ENCODE measurements at regions not wholly inside any gene's neighbourhood (a gene's known extent, or its start where the extent isn't known, plus 50 kb on each side); places are given as distances from the start of the nearest gene placed in this dataset.

- in situ Hi-C loops (cut with HindIII; ENCODE audit: low sequenced_read_pairs), result no loop called here
- no peak for TF ChIP-seq CTCF (IDR thresholded peaks at IDR 0.05; ENCODE audit: low read depth, low read length)
- H3K4me3 ChIP-seq (ENCODE audit: low read depth, low read length), result no peak overlapping the region
- no peak for DNase-seq (ENCODE audit: low read depth, low spot score)
Observed at GRCh38 chr16:26344976-26345375, 653.2 kb downstream of the HS3ST4 start.

GRCh38 chr16:26345966-26346365 is 654.2 kb downstream of the HS3ST4 start:
- DNase-seq (ENCODE audit: low read depth, low spot score), result no peak
- no peak overlapping the region for H3K4me3 ChIP-seq (ENCODE audit: low read depth, low read length)
- in situ Hi-C loops (cut with HindIII; ENCODE audit: low sequenced_read_pairs), result no loop called here
- TF ChIP-seq CTCF (IDR thresholded peaks at IDR 0.05; ENCODE audit: low read depth, low read length), result no peak

GRCh38 chr16:26348095-26348494 is 656.3 kb downstream of the HS3ST4 start:
- in situ Hi-C loops (cut with HindIII; ENCODE audit: low sequenced_read_pairs), result no loop called here
- H3K4me3 ChIP-seq (ENCODE audit: low read depth, low read length), result no peak overlapping the region
- no peak for TF ChIP-seq CTCF (IDR thresholded peaks at IDR 0.05; ENCODE audit: low read depth, low read length)
- no peak for DNase-seq (ENCODE audit: low read depth, low spot score)

- no peak for TF ChIP-seq CTCF (IDR thresholded peaks at IDR 0.05; ENCODE audit: low read depth, low read length)
- no peak for DNase-seq (ENCODE audit: low read depth, low spot score)
- no peak overlapping the region for H3K4me3 ChIP-seq (ENCODE audit: low read depth, low read length)
- in situ Hi-C loops (cut with HindIII; ENCODE audit: low sequenced_read_pairs), result no loop called here
Observed at GRCh38 chr16:26360867-26361266, 669.1 kb downstream of the HS3ST4 start.

DNA sequence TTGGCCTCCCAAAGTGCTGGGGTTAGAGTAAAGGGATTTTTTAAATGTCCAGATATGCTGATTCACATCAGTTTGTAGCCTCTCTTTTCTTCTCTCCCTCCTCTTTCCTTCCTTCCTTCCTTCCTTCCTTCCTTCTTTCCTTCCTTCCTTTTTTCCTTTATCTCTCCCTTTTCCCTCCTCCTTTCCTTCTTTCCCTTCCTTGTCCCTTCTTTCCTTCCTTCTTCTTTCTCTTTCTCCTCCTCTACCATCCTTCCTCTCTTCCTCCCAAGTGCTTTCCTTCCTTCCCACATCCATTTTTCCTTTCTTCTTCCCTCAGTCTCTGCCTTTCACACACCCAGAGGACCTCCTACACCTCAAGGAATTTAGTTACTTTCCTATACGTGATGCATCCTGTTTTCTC is 671.8 kb downstream of the HS3ST4 start:
- no peak for DNase-seq (ENCODE audit: low read depth, low spot score)
- H3K4me3 ChIP-seq (ENCODE audit: low read depth, low read length), result no peak overlapping the region
- in situ Hi-C loops (cut with HindIII; ENCODE audit: low sequenced_read_pairs), result no loop called here
- TF ChIP-seq CTCF (IDR thresholded peaks at IDR 0.05; ENCODE audit: low read depth, low read length), result no peak

- in situ Hi-C loops (cut with HindIII; ENCODE audit: low sequenced_read_pairs), result no loop called here
- H3K4me3 ChIP-seq (ENCODE audit: low read depth, low read length), result no peak overlapping the region
- DNase-seq (ENCODE audit: low read depth, low spot score), result no peak
- TF ChIP-seq CTCF (IDR thresholded peaks at IDR 0.05; ENCODE audit: low read depth, low read length), result no peak
Observed at GRCh38 chr16:26365161-26365940, 673.6 kb downstream of the HS3ST4 start.

Data from astrocyte of the spinal cord (primary cell).